HFFc6 (cell line): ENCODE measurements at regions not wholly inside any gene's neighbourhood (a gene's known extent, or its start where the extent isn't known, plus 50 kb on each side); places are given as distances from the start of the nearest gene placed in this dataset.

Source experiments
- DNase-seq: peaks from one replicate; pipeline ENCODE4 v3.0.0-alpha.2; 2018
- H3K27ac Mint-ChIP-seq: 2 replicates; pipeline ENCODE4 v1.8.0; 2020; ENCODE audit warnings: mild to moderate bottlenecking, mixed read lengths
- H3K27me3 Mint-ChIP-seq: 2 replicates; pipeline ENCODE4 v1.8.0; 2021; ENCODE audit warnings: mild to moderate bottlenecking, moderate library complexity, mixed read lengths; ENCODE audit not compliant: insufficient read depth
- H3K36me3 Mint-ChIP-seq: 2 replicates; pipeline ENCODE4 v1.8.0; 2021; ENCODE audit warnings: low read depth, mixed read lengths
- H3K4me1 Mint-ChIP-seq: 2 replicates; pipeline ENCODE4 v1.8.0; 2020; ENCODE audit warnings: low read depth, mixed read lengths
- H3K4me3 Mint-ChIP-seq: 2 replicates; pipeline ENCODE4 v1.8.0; 2020; ENCODE audit warnings: mild to moderate bottlenecking, moderate library complexity, mixed read lengths
- H3K9me3 Mint-ChIP-seq: 2 replicates; pipeline ENCODE4 v1.8.0; 2020; ENCODE audit warnings: mild to moderate bottlenecking, mixed read lengths
- TF ChIP-seq, protein P1 (sequence below): fragments of 200-600 bp; sonication (generic); IDR thresholded peaks from 2 replicates; pipeline ENCODE4 v1.5.0; 2021; ENCODE audit warnings: antibody characterized with exemption, mild to moderate bottlenecking

GRCh38 chr1:100607628-100608240 lies 69.8 kb downstream of the GPR88 start:
- peaks cover 14% of the 10 kb centered on the region for H3K4me1 Mint-ChIP-seq
- no peak overlapping the region for H3K27ac Mint-ChIP-seq
- no peaks in the 10 kb centered on the region for H3K27me3 Mint-ChIP-seq
- peaks cover 3% of the 10 kb centered on the region for H3K9me3 Mint-ChIP-seq
- H3K4me3 Mint-ChIP-seq: no peak overlapping the region
- H3K36me3 Mint-ChIP-seq: peaks cover 3% of the 10 kb centered on the region; the same call in 1 of the 2 replicates
- TF ChIP-seq, protein P1, sequence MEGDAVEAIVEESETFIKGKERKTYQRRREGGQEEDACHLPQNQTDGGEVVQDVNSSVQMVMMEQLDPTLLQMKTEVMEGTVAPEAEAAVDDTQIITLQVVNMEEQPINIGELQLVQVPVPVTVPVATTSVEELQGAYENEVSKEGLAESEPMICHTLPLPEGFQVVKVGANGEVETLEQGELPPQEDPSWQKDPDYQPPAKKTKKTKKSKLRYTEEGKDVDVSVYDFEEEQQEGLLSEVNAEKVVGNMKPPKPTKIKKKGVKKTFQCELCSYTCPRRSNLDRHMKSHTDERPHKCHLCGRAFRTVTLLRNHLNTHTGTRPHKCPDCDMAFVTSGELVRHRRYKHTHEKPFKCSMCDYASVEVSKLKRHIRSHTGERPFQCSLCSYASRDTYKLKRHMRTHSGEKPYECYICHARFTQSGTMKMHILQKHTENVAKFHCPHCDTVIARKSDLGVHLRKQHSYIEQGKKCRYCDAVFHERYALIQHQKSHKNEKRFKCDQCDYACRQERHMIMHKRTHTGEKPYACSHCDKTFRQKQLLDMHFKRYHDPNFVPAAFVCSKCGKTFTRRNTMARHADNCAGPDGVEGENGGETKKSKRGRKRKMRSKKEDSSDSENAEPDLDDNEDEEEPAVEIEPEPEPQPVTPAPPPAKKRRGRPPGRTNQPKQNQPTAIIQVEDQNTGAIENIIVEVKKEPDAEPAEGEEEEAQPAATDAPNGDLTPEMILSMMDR: no peak
- DNase-seq: no peak

GRCh38 chr1:100609849-100610248 lies 71.9 kb downstream of the GPR88 start:
- no peak overlapping the region for H3K27ac Mint-ChIP-seq
- TF ChIP-seq, protein P1: no peak
- H3K4me1 Mint-ChIP-seq: peaks cover 23% of the 10 kb centered on the region
- peaks cover 8% of the 10 kb centered on the region for H3K27me3 Mint-ChIP-seq
- H3K36me3 Mint-ChIP-seq: no peaks in the 10 kb centered on the region
- no peaks in the 10 kb centered on the region for H3K9me3 Mint-ChIP-seq
- H3K4me3 Mint-ChIP-seq: no peak overlapping the region
- no peak for DNase-seq

DNA sequence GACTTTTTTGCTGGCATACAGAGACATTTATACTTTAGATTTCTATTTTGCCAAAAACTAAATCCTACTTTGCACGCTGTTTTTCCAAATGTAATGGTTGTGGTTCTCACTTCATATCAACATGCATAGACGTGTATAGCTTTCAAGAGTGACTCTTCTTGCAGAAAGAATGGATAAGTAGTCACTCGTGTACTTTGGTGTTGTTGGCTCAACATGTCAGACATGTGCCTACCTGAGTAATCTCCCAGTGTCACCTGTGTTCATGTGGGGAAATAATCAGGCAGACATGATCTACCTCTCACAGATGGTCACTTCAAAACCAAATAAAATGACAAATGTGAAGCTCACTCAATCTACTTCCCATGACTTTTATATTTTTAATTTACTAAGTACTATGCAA lies 73.1 kb downstream of the GPR88 start:
- H3K27me3 Mint-ChIP-seq: peaks cover 8% of the 10 kb centered on the region

DNA sequence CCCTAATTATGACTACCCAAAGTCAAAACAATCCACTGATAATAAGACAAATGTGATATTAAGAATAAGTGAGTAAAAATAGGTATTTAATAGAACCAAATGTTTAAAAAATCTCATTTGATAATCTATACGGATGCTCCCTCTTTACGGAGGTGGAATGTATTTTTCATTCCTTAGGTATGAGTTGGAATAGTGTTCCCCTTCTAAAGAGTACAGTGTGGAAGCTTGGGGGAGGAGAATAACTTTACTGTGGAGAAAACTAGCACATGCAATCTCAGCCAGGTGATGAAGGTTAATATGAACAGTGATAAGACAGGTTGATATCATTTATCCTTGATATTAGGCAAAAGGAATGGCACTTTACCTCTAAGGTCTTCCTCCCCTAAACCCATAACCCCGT lies 74.6 kb downstream of the GPR88 start:
- Mint-ChIP-seq H3K27me3 (peaks cover 8% of the 10 kb centered on the region), H3K4me3 (no peak overlapping the region), H3K9me3 (no peaks in the 10 kb centered on the region), H3K27ac (no peak overlapping the region), H3K36me3 (no peaks in the 10 kb centered on the region), H3K4me1 (peaks cover 20% of the 10 kb centered on the region)
- TF ChIP-seq, protein P1: no peak
- DNase-seq: no peak

More for the DNA sequence above, 73.1 kb downstream of the GPR88 start:
- TF ChIP-seq, protein P1: no peak
- no peak overlapping the region for H3K27ac Mint-ChIP-seq
- DNase-seq: no peak
- no peaks in the 10 kb centered on the region for H3K36me3 Mint-ChIP-seq
- peaks cover 23% of the 10 kb centered on the region for H3K4me1 Mint-ChIP-seq
- H3K9me3 Mint-ChIP-seq: no peaks in the 10 kb centered on the region
- H3K4me3 Mint-ChIP-seq: no peak overlapping the region

- no peaks in the 10 kb centered on the region for H3K36me3 Mint-ChIP-seq
- no peak overlapping the region for H3K27ac Mint-ChIP-seq
- H3K27me3 Mint-ChIP-seq: peaks cover 8% of the 10 kb centered on the region
- no peak overlapping the region for H3K4me3 Mint-ChIP-seq
- no peak for DNase-seq
- TF ChIP-seq, protein P1: no peak
- no peaks in the 10 kb centered on the region for H3K9me3 Mint-ChIP-seq
- peaks cover 13% of the 10 kb centered on the region for H3K4me1 Mint-ChIP-seq
Observed at GRCh38 chr1:100613817-100614559, 76.0 kb downstream of the GPR88 start.
